C4-2B (cell line): ENCODE measurements at regions not wholly inside any gene's neighbourhood (a gene's known extent, or its start where the extent isn't known, plus 50 kb on each side); places are given as distances from the start of the nearest gene placed in this dataset.

ENCODE experiments used
- ZFX ChIP-seq: fragments of 450-650 bp; IDR thresholded peaks from 2 replicates; pipeline ENCODE4 v1.6.1; 2017
- TF ChIP-seq, protein P1 (sequence below): fragments of 450-650 bp; conservative IDR thresholded peaks from 2 replicates; pipeline ENCODE4 v1.5.1; 2017; ENCODE audit warnings: mild to moderate bottlenecking

- TF ChIP-seq, protein P1, sequence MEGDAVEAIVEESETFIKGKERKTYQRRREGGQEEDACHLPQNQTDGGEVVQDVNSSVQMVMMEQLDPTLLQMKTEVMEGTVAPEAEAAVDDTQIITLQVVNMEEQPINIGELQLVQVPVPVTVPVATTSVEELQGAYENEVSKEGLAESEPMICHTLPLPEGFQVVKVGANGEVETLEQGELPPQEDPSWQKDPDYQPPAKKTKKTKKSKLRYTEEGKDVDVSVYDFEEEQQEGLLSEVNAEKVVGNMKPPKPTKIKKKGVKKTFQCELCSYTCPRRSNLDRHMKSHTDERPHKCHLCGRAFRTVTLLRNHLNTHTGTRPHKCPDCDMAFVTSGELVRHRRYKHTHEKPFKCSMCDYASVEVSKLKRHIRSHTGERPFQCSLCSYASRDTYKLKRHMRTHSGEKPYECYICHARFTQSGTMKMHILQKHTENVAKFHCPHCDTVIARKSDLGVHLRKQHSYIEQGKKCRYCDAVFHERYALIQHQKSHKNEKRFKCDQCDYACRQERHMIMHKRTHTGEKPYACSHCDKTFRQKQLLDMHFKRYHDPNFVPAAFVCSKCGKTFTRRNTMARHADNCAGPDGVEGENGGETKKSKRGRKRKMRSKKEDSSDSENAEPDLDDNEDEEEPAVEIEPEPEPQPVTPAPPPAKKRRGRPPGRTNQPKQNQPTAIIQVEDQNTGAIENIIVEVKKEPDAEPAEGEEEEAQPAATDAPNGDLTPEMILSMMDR = no peak
- TF ChIP-seq ZFX = no peak
These were observed 352.4 kb downstream of the SH2D4B start for GRCh38 chr10:80890146-80890545.
